DND-41 (cell line): ENCODE measurements at regions not wholly inside any gene's neighbourhood (a gene's known extent, or its start where the extent isn't known, plus 50 kb on each side); places are given as distances from the start of the nearest gene placed in this dataset.

Experiments
- CTCF ChIP-seq: IDR thresholded peaks from 2 replicates; pipeline ENCODE4 v1.5.1; 2012; ENCODE audit warnings: borderline replicate concordance, low read length, moderate library complexity, mild to moderate bottlenecking; ENCODE audit not compliant: poor library complexity, severe bottlenecking; ENCODE audit errors: extremely low read depth
- EZH2 ChIP-seq: IDR thresholded peaks from 3 replicates; pipeline ENCODE4 v1.6.1; 2012; ENCODE audit warnings: borderline replicate concordance, low read depth, mild to moderate bottlenecking, moderate library complexity, low read length, inconsistent platforms; ENCODE audit not compliant: severe bottlenecking

GRCh38 chr13:27721681-27722080, 70.6 kb upstream of the GSX1 start:
- TF ChIP-seq CTCF (no peak), EZH2 (no peak)
